ENCODE measurements at regions not wholly inside any gene's neighbourhood (a gene's known extent, or its start where the extent isn't known, plus 50 kb on each side); places are given as distances from the start of the nearest gene placed in this dataset.
"Not testable (repeated sequence)": the region's sequence is repeated elsewhere in the genome, so short reads cannot be mapped to it uniquely, and the experiment has no call there.

DNA sequence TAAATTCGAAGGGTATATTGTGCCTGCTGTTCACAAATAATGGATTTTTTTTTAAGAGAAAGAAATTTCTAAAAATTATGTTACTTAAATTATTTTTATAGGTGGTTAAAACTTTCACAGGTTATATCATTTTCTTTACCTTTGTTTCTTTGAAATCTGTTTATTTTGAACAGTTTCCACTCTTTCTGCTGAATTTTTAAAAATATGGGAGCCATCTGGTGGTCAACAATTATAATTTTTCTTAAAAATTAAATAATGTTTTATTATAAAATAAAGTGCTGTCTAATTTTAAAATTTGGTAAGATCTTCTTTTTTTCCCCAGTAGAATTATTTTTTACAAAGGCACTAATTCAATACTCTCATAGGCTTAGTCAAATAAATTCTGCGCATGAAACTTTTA lies 263.9 kb downstream of the ETV1 start:
- CTCF ChIA-PET: no interaction called here
- no peaks in the 10 kb centered on the region for H3K27me3 ChIP-seq (replicated peaks; ENCODE audit: insufficient read depth, low read depth, low read length, poor library complexity)
- DNase-seq (ENCODE audit: low spot score): no peak
- TF ChIP-seq, protein P1, sequence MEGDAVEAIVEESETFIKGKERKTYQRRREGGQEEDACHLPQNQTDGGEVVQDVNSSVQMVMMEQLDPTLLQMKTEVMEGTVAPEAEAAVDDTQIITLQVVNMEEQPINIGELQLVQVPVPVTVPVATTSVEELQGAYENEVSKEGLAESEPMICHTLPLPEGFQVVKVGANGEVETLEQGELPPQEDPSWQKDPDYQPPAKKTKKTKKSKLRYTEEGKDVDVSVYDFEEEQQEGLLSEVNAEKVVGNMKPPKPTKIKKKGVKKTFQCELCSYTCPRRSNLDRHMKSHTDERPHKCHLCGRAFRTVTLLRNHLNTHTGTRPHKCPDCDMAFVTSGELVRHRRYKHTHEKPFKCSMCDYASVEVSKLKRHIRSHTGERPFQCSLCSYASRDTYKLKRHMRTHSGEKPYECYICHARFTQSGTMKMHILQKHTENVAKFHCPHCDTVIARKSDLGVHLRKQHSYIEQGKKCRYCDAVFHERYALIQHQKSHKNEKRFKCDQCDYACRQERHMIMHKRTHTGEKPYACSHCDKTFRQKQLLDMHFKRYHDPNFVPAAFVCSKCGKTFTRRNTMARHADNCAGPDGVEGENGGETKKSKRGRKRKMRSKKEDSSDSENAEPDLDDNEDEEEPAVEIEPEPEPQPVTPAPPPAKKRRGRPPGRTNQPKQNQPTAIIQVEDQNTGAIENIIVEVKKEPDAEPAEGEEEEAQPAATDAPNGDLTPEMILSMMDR (conservative IDR thresholded peaks at IDR 0.05; ENCODE audit: low read depth, low read length): no peak; the same call in 1 of the 2 replicates
- no peak for TF ChIP-seq EZH2 (IDR thresholded peaks at IDR 0.05; ENCODE audit: borderline replicate concordance, low read depth, low read length, poor library complexity, severe bottlenecking)
- no TSS peak for BruUV-seq (replicated peaks)
- H3K36me3 ChIP-seq (ENCODE audit: insufficient read depth, low read length, poor library complexity, severe bottlenecking): no peaks in the 10 kb centered on the region
- intact Hi-C loops (cut with micrococcal nuclease; ENCODE audit: unreplicated experiment): loop anchor here (5.0 kb wide), 1 partner anchor 443 kb away; no protein-coding TSS in a partner anchor
- POLR2A ChIA-PET (ENCODE audit: low non-redundant PET): no interaction called here
- peaks cover 3% of the 10 kb centered on the region for H3K4me1 ChIP-seq (ENCODE audit: insufficient read depth, low read length, poor library complexity, severe bottlenecking)
- H3K4me3 ChIP-seq (ENCODE audit: low read depth, low read length, poor library complexity, severe bottlenecking): no peak overlapping the region
- H3K9me3 ChIP-seq (ENCODE audit: low read depth, low read length, poor library complexity, severe bottlenecking): peaks cover 4% of the 10 kb centered on the region
- no peak overlapping the region for H3K27ac ChIP-seq (ENCODE audit: low read depth, low read length, poor library complexity, severe bottlenecking)

DNA sequence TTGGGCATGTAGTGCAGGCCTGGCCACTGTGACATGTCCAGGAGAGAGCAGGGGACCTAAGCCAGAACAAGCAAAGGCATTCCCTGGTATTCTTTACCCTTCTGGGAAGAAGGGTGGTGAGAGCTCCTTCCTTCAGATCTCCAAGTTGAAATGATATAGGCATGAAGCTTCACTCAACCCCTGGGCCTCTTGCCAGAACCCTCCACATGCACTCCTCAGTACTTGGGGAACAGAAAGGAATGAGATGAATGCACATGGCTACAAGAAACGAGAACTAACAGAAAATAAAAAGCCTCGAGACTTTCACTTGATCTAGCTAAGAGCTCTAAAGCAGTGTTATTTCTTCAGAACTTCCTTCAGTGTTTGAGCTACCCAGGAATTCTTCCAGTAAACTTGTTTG lies 262.2 kb downstream of the ETV1 start:
- TF ChIP-seq, protein P1 (conservative IDR thresholded peaks at IDR 0.05; ENCODE audit: low read depth, low read length): no peak
- TF ChIP-seq EZH2 (IDR thresholded peaks at IDR 0.05; ENCODE audit: borderline replicate concordance, low read depth, low read length, poor library complexity, severe bottlenecking): no peak
- Histone ChIP-seq H3K27me3 (replicated peaks; ENCODE audit: insufficient read depth, low read depth, low read length, poor library complexity) (no peaks in the 10 kb centered on the region), H3K4me1 (ENCODE audit: insufficient read depth, low read length, poor library complexity, severe bottlenecking) (peaks cover 3% of the 10 kb centered on the region), H3K27ac (ENCODE audit: low read depth, low read length, poor library complexity, severe bottlenecking) (no peak overlapping the region), H3K36me3 (ENCODE audit: insufficient read depth, low read length, poor library complexity, severe bottlenecking) (no peaks in the 10 kb centered on the region), H3K9me3 (ENCODE audit: low read depth, low read length, poor library complexity, severe bottlenecking) (peaks cover 4% of the 10 kb centered on the region), H3K4me3 (ENCODE audit: low read depth, low read length, poor library complexity, severe bottlenecking) (no peak overlapping the region)
- intact Hi-C loops (cut with micrococcal nuclease; ENCODE audit: unreplicated experiment): loop anchor here (5.0 kb wide), 1 partner anchor 445 kb away; no protein-coding TSS in a partner anchor
- no peak for DNase-seq (ENCODE audit: low spot score)
- CTCF ChIA-PET: interaction anchor here (1.9 kb wide), 1 partner anchor 15 kb away, joined by 5 read pairs; no protein-coding TSS in a partner anchor
- POLR2A ChIA-PET (ENCODE audit: low non-redundant PET): no interaction called here
- no TSS peak for BruUV-seq (replicated peaks)

DNA sequence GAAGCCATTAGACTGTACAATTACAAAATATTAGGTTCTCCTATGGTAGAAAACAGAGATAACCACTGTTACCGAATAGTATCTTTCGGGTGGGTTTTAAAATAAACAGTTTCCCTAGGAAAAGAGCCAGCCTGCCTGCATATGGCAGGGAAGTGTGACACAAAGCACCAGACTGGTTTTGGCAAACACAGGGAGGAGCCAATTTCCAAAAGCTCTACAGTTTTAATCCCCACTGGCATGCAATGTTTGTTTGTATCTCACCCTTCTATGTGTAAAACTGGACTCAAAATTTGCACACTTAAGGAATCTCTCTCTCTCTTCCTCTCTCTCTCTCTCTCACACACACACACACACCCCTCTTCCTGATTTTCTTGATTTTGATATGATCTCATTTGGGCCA lies 261.7 kb downstream of the ETV1 start:
- intact Hi-C loops (cut with micrococcal nuclease; ENCODE audit: unreplicated experiment): loop anchor here (5.0 kb wide), 1 partner anchor 445 kb away; no protein-coding TSS in a partner anchor
- no TSS peak for BruUV-seq (replicated peaks)
- CTCF ChIA-PET: interaction anchor here (1.9 kb wide), 1 partner anchor 15 kb away, joined by 5 read pairs; no protein-coding TSS in a partner anchor

DNA sequence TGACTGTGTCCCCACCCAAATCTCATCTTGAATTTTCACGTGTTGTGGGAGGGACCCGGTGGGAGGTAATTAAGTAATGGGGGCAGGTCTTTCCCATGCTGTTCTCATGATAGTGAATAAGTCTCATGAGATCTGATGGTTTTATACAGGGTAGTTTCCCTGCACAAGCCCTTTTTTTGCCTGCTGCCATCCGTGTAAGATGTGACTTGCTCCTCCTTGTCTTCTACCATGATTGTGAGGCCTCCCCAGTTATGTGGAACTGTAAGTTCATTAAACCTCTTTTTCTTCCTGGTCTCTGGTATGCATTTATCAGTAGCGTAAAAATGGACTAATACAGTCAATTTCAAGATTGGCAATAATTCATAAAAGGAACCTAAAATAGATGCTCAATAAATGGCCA lies 261.0 kb downstream of the ETV1 start:
- CTCF ChIA-PET: interaction anchor here (1.9 kb wide), 1 partner anchor 14 kb away, joined by 5 read pairs; no protein-coding TSS in a partner anchor

More for the DNA sequence above, 261.7 kb downstream of the ETV1 start:
- Histone ChIP-seq H3K27me3 (replicated peaks; ENCODE audit: insufficient read depth, low read depth, low read length, poor library complexity) (no peaks in the 10 kb centered on the region), H3K4me1 (ENCODE audit: insufficient read depth, low read length, poor library complexity, severe bottlenecking) (peaks cover 3% of the 10 kb centered on the region), H3K9me3 (ENCODE audit: low read depth, low read length, poor library complexity, severe bottlenecking) (peaks cover 4% of the 10 kb centered on the region), H3K4me3 (ENCODE audit: low read depth, low read length, poor library complexity, severe bottlenecking) (no peak overlapping the region), H3K36me3 (ENCODE audit: insufficient read depth, low read length, poor library complexity, severe bottlenecking) (no peaks in the 10 kb centered on the region), H3K27ac (ENCODE audit: low read depth, low read length, poor library complexity, severe bottlenecking) (no peak overlapping the region)
- TF ChIP-seq EZH2 (IDR thresholded peaks at IDR 0.05; ENCODE audit: borderline replicate concordance, low read depth, low read length, poor library complexity, severe bottlenecking): no peak
- TF ChIP-seq, protein P1 (conservative IDR thresholded peaks at IDR 0.05; ENCODE audit: low read depth, low read length): no peak
- no peak for DNase-seq (ENCODE audit: low spot score)
- POLR2A ChIA-PET (ENCODE audit: low non-redundant PET): no interaction called here

More for the DNA sequence above, 261.0 kb downstream of the ETV1 start:
- intact Hi-C loops (cut with micrococcal nuclease; ENCODE audit: unreplicated experiment): loop anchor here (5.0 kb wide), 1 partner anchor 446 kb away; no protein-coding TSS in a partner anchor
- POLR2A ChIA-PET (ENCODE audit: low non-redundant PET); H3K4me1 ChIP-seq (ENCODE audit: insufficient read depth, low read length, poor library complexity, severe bottlenecking); DNase-seq (ENCODE audit: low spot score); BruUV-seq (replicated peaks); H3K27ac ChIP-seq (ENCODE audit: low read depth, low read length, poor library complexity, severe bottlenecking); H3K36me3 ChIP-seq (ENCODE audit: insufficient read depth, low read length, poor library complexity, severe bottlenecking); H3K4me3 ChIP-seq (ENCODE audit: low read depth, low read length, poor library complexity, severe bottlenecking); H3K9me3 ChIP-seq (ENCODE audit: low read depth, low read length, poor library complexity, severe bottlenecking); H3K27me3 ChIP-seq (replicated peaks; ENCODE audit: insufficient read depth, low read depth, low read length, poor library complexity): not testable (repeated sequence)
